ENCODE measurements at regions not wholly inside any gene's neighbourhood (a gene's known extent, or its start where the extent isn't known, plus 50 kb on each side); places are given as distances from the start of the nearest gene placed in this dataset.

- FAIRE-seq (no peak), DNase-seq (ENCODE audit: insufficient read length, low spot score) (no peak)
- TF ChIP-seq PAX5 (IDR thresholded peaks at IDR 0.05; ENCODE audit: insufficient read depth, low read length, severe bottlenecking) (no peak), POLR2A (IDR thresholded peaks at IDR 0.05; ENCODE audit: low read depth, low read length) (no peak), POLR2AphosphoS5 (IDR thresholded peaks at IDR 0.05; ENCODE audit: low read depth, low read length) (no peak), TAF1 (IDR thresholded peaks at IDR 0.05; ENCODE audit: low read depth, low read length) (no peak), SPI1 (IDR thresholded peaks at IDR 0.05; ENCODE audit: low read depth, low read length) (no peak), POU2F2 (IDR thresholded peaks at IDR 0.05; ENCODE audit: low read depth, low read length) (no peak)
Measured at GRCh38 chr13:104737713-104738112, 1671.5 kb upstream of the SLC10A2 start.

DNA sequence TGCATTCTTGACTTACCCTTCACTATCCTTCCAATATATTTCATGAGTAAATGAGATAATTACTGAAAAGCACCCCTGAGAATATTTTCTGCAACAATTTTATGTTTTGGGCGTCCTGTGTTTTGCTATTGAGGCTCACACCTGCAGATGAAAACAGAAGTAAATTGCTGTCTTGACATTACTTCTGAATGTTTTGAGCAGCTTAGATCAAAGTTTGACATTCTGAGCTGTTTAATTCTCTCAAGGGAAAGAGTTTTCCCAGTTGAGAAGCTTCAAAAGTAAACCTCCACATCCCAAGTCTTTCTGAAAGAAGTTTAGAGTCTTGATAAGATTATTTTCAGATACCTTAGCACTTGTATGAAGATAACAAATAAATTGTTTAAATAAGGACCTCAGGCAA, 1667.2 kb upstream of the SLC10A2 start:
- DNase-seq (ENCODE audit: insufficient read length, low spot score) = no peak
- TF ChIP-seq TAF1 (IDR thresholded peaks at IDR 0.05; ENCODE audit: low read depth, low read length) (no peak), SPI1 (IDR thresholded peaks at IDR 0.05; ENCODE audit: low read depth, low read length) (no peak), POLR2A (IDR thresholded peaks at IDR 0.05; ENCODE audit: low read depth, low read length) (no peak), POLR2AphosphoS5 (IDR thresholded peaks at IDR 0.05; ENCODE audit: low read depth, low read length) (no peak), POU2F2 (IDR thresholded peaks at IDR 0.05; ENCODE audit: low read depth, low read length) (no peak), PAX5 (IDR thresholded peaks at IDR 0.05; ENCODE audit: insufficient read depth, low read length, severe bottlenecking) (no peak)
- no peak for FAIRE-seq

DNA sequence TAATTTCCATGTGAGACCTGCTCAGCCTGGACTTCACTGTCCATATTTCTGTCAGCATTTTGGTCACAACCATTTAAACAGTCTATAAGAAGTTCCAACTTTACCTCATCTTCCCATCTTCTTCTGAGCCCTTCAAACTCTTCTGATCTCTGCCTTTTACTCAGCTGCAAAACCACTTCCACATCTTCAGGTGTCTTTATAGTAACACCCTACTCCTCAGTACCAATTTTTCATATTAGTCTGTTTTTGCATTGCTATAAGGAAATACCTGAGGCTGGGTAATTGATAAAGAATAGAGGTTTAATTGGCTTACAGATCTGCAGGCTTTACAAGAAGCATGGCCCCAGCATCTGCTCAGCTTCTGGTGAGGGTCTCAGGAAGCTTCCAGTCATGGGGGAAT, 1648.9 kb upstream of the SLC10A2 start:
- DNase-seq (ENCODE audit: insufficient read length, low spot score) (no peak), FAIRE-seq (no peak)
- TF ChIP-seq TAF1 (IDR thresholded peaks at IDR 0.05; ENCODE audit: low read depth, low read length) (no peak), POLR2A (IDR thresholded peaks at IDR 0.05; ENCODE audit: low read depth, low read length) (no peak), PAX5 (IDR thresholded peaks at IDR 0.05; ENCODE audit: insufficient read depth, low read length, severe bottlenecking) (no peak), POLR2AphosphoS5 (IDR thresholded peaks at IDR 0.05; ENCODE audit: low read depth, low read length) (no peak)

DNA sequence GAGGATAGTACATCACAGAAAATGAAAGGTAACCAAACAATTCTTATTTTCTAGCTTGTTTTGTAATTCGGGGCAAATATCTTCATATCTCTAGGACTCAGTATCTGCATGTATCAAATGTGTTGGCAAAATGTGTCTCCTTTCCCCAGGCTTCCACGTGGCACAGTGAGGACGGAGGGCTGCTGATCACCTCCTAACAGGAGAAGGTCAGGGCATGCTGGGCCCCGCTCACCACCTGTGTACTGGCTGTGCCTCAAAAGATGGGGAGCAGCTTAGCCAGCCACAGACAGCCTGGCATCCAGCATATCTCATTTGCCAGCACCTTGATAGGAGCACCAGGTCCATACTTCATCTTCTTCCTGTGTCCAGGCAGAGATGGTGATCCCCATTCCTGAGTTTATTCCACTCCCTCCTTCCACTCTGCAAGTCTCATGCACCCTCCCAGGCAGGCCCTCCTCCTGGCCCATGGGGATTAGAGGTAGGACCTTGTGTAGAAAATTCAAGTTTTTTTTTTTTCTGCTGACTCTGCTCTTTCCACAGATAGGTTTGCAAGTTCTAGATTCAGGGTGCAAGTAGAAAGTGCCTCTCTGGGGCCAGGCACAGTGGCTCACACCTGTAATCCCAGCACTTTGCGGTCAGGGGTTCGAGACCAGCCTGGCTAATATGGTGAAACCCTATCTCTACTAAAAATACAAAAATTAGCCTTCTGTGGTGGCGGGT, 1639.0 kb upstream of the SLC10A2 start:
- TF ChIP-seq SPI1 (IDR thresholded peaks at IDR 0.05; ENCODE audit: low read depth, low read length) = no peak
- no peak for TF ChIP-seq POLR2AphosphoS5 (IDR thresholded peaks at IDR 0.05; ENCODE audit: low read depth, low read length)
- TF ChIP-seq POU2F2 (IDR thresholded peaks at IDR 0.05; ENCODE audit: low read depth, low read length) = no peak
- no peak for TF ChIP-seq PAX5 (IDR thresholded peaks at IDR 0.05; ENCODE audit: insufficient read depth, low read length, severe bottlenecking)
- no peak for TF ChIP-seq POLR2A (IDR thresholded peaks at IDR 0.05; ENCODE audit: low read depth, low read length)
- TF ChIP-seq TAF1 (IDR thresholded peaks at IDR 0.05; ENCODE audit: low read depth, low read length) = no peak
- DNase-seq (ENCODE audit: insufficient read length, low spot score) (no peak), FAIRE-seq (no peak)

- no peak for FAIRE-seq
Measured at GRCh38 chr13:104701591-104701990, 1635.4 kb upstream of the SLC10A2 start.

DNA sequence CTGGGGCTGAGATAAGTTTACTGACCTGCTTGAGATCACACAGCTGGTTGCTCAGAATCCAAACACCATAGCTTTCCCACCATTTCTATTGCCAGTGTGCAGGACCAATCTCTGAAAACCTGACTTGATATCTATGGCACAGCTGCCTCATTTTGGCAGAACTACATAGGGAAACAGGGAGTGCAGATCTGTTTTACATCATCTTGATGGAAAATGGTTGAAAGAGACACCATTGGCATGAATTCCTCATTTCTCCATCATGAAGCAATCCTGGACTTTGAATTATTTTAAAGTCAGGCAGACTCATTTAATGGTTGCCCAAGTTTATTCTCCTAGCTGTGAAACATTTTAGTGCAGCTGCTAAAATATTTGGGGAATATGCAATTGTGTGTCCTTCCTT, 1628.2 kb upstream of the SLC10A2 start:
- no peak for FAIRE-seq
- no peak for DNase-seq (ENCODE audit: insufficient read length, low spot score)
- no peak for TF ChIP-seq SPI1 (IDR thresholded peaks at IDR 0.05; ENCODE audit: low read depth, low read length)
- TF ChIP-seq POU2F2 (IDR thresholded peaks at IDR 0.05; ENCODE audit: low read depth, low read length) = no peak
- TF ChIP-seq PAX5 (IDR thresholded peaks at IDR 0.05; ENCODE audit: insufficient read depth, low read length, severe bottlenecking) = no peak
- TF ChIP-seq TAF1 (IDR thresholded peaks at IDR 0.05; ENCODE audit: low read depth, low read length) = no peak
- TF ChIP-seq POLR2AphosphoS5 (IDR thresholded peaks at IDR 0.05; ENCODE audit: low read depth, low read length) = no peak
- TF ChIP-seq POLR2A (IDR thresholded peaks at IDR 0.05; ENCODE audit: low read depth, low read length) = no peak

More at GRCh38 chr13:104701591-104701990, 1635.4 kb upstream of the SLC10A2 start:
- no peak for TF ChIP-seq SPI1 (IDR thresholded peaks at IDR 0.05; ENCODE audit: low read depth, low read length)
- no peak for TF ChIP-seq POLR2AphosphoS5 (IDR thresholded peaks at IDR 0.05; ENCODE audit: low read depth, low read length)
- no peak for TF ChIP-seq POU2F2 (IDR thresholded peaks at IDR 0.05; ENCODE audit: low read depth, low read length)
- TF ChIP-seq TAF1 (IDR thresholded peaks at IDR 0.05; ENCODE audit: low read depth, low read length) = no peak
- TF ChIP-seq PAX5 (IDR thresholded peaks at IDR 0.05; ENCODE audit: insufficient read depth, low read length, severe bottlenecking) = no peak
- TF ChIP-seq POLR2A (IDR thresholded peaks at IDR 0.05; ENCODE audit: low read depth, low read length) = no peak
- no peak for DNase-seq (ENCODE audit: insufficient read length, low spot score)

DNA sequence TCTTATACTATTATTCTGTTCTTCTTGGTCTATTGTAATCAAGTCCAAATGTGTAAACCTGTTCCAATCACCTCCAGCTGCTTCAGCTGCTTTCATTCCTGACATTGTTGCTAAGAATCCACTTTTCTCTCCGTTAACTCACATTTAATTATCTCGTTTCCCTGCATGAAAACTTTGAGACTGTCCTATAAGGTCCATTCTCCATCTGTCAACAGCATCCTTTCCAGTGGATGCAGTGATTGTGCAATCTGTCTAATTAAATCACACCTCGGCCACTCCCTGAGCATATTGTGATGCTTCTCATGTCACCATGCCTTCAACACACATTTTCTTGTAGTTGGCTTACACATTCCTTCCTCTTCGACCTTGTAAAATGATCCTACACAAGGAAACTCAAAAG, 1626.9 kb upstream of the SLC10A2 start:
- DNase-seq (ENCODE audit: insufficient read length, low spot score) (no peak), FAIRE-seq (no peak)
- TF ChIP-seq SPI1 (IDR thresholded peaks at IDR 0.05; ENCODE audit: low read depth, low read length) = no peak
- no peak for TF ChIP-seq TAF1 (IDR thresholded peaks at IDR 0.05; ENCODE audit: low read depth, low read length)
- TF ChIP-seq POLR2AphosphoS5 (IDR thresholded peaks at IDR 0.05; ENCODE audit: low read depth, low read length) = no peak
- no peak for TF ChIP-seq PAX5 (IDR thresholded peaks at IDR 0.05; ENCODE audit: insufficient read depth, low read length, severe bottlenecking)
- no peak for TF ChIP-seq POU2F2 (IDR thresholded peaks at IDR 0.05; ENCODE audit: low read depth, low read length)
- TF ChIP-seq POLR2A (IDR thresholded peaks at IDR 0.05; ENCODE audit: low read depth, low read length) = no peak

DNA sequence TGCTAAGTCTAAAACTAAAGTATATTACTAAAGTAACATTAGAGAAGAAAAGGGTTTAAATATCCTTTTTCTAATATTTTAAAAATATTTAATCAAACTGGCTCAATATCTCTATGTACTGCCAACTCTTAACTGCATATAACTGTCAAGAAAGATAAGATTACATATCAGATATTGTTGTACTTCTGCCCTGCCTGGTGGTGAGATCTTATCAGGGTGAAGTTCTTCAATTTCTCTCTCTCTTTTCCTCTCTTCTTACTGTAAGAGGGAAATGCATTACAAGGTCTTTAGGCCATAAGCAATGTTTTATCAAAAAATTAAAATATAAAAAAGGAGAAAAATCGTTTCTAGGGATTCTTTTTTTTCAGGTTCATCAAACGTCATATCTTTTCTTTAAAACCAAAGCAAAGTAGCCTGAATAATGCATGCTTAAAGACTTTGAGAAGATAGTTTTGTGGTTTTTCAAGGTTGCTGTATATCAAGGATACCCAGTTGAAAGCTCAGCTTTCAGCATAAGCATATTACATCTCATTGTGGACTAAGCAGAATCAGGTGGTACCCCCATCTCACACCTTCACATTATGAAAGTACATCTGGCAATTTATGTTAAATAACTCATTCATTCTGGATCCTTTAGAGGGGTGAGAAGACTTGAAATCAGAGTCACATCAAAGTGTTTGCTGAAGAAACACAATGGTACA, 1625.7 kb upstream of the SLC10A2 start:
- FAIRE-seq (no peak), DNase-seq (ENCODE audit: insufficient read length, low spot score) (no peak)
- TF ChIP-seq SPI1 (IDR thresholded peaks at IDR 0.05; ENCODE audit: low read depth, low read length) = no peak
- no peak for TF ChIP-seq POLR2A (IDR thresholded peaks at IDR 0.05; ENCODE audit: low read depth, low read length)
- TF ChIP-seq POLR2AphosphoS5 (IDR thresholded peaks at IDR 0.05; ENCODE audit: low read depth, low read length) = no peak
- TF ChIP-seq POU2F2 (IDR thresholded peaks at IDR 0.05; ENCODE audit: low read depth, low read length) = no peak
- TF ChIP-seq PAX5 (IDR thresholded peaks at IDR 0.05; ENCODE audit: insufficient read depth, low read length, severe bottlenecking) = no peak
- TF ChIP-seq TAF1 (IDR thresholded peaks at IDR 0.05; ENCODE audit: low read depth, low read length) = no peak

- FAIRE-seq = no peak
- TF ChIP-seq POLR2A (IDR thresholded peaks at IDR 0.05; ENCODE audit: low read depth, low read length) = no peak
- no peak for TF ChIP-seq TAF1 (IDR thresholded peaks at IDR 0.05; ENCODE audit: low read depth, low read length)
- DNase-seq (ENCODE audit: insufficient read length, low spot score) = no peak
Measured at GRCh38 chr13:104686484-104686883, 1620.3 kb upstream of the SLC10A2 start.

Measured in GM12891 (cell line).